LNCAP (cell line): ENCODE measurements at regions not wholly inside any gene's neighbourhood (a gene's known extent, or its start where the extent isn't known, plus 50 kb on each side); places are given as distances from the start of the nearest gene placed in this dataset.

ENCODE experiments used
- CTCF ChIP-seq: fragments of 450-650 bp; IDR thresholded peaks from 2 replicates; pipeline ENCODE4 v1.5.1; 2017; ENCODE audit warnings: mild to moderate bottlenecking

GRCh38 chr18:68017385-68017784 lies 500.9 kb upstream of the DSEL start:
- no peak for TF ChIP-seq CTCF

- TF ChIP-seq CTCF, result no peak
Measured at GRCh38 chr18:67997496-67997895, 481.0 kb upstream of the DSEL start.

- no peak for TF ChIP-seq CTCF
Measured at GRCh38 chr18:67995769-67996168, 479.2 kb upstream of the DSEL start.

GRCh38 chr18:67980241-67980640 lies 463.7 kb upstream of the DSEL start:
- no peak for TF ChIP-seq CTCF

GRCh38 chr18:67977067-67977616 lies 460.6 kb upstream of the DSEL start:
- TF ChIP-seq CTCF, result no peak

GRCh38 chr18:67973916-67974315 lies 457.4 kb upstream of the DSEL start:
- TF ChIP-seq CTCF, result no peak

- no peak for TF ChIP-seq CTCF
Measured at GRCh38 chr18:67969458-67969857, 452.9 kb upstream of the DSEL start.

- no peak for TF ChIP-seq CTCF
Measured at GRCh38 chr18:67966224-67966623, 449.7 kb upstream of the DSEL start.
